H9 (cell line): ENCODE measurements at regions not wholly inside any gene's neighbourhood (a gene's known extent, or its start where the extent isn't known, plus 50 kb on each side); places are given as distances from the start of the nearest gene placed in this dataset.

Experiments
- DNase-seq: peaks from one replicate; pipeline ENCODE4 v3.0.0-alpha.2; 2017
- H2AFZ ChIP-seq: one replicate; pipeline ENCODE4 v1.6.1; 2013; ENCODE audit warnings: mild to moderate bottlenecking, low read length, control low read depth, moderate library complexity
- H2AK5ac ChIP-seq: 2 replicates; pipeline ENCODE4 v1.6.1; 2013; ENCODE audit warnings: low read length, control low read depth, mixed read lengths; ENCODE audit not compliant: insufficient read length
- H2BK120ac ChIP-seq: one replicate; pipeline ENCODE4 v1.6.1; 2013; ENCODE audit warnings: low read depth, mild to moderate bottlenecking, low read length, control low read depth, inconsistent platforms; ENCODE audit not compliant: poor library complexity, severe bottlenecking
- H2BK12ac ChIP-seq: 2 replicates; pipeline ENCODE4 v1.6.1; 2013; ENCODE audit warnings: low read length, control low read depth, mixed read lengths, low read depth; ENCODE audit not compliant: insufficient read length
- H2BK15ac ChIP-seq: 2 replicates; pipeline ENCODE4 v1.6.1; 2013; ENCODE audit warnings: low read depth, low read length, control low read depth
- H2BK20ac ChIP-seq: one replicate; pipeline ENCODE4 v1.6.1; 2013; ENCODE audit warnings: low read depth, mild to moderate bottlenecking, low read length, control low read depth, inconsistent platforms; ENCODE audit not compliant: poor library complexity, severe bottlenecking
- H2BK5ac ChIP-seq: 2 replicates; pipeline ENCODE4 v1.6.1; 2013; ENCODE audit warnings: low read length, control low read depth, mixed read lengths; ENCODE audit not compliant: insufficient read length
- H3K14ac ChIP-seq: 2 replicates; pipeline ENCODE4 v1.6.1; 2013; ENCODE audit warnings: low read length, control low read depth; ENCODE audit not compliant: insufficient read depth
- H3K18ac ChIP-seq: 2 replicates; pipeline ENCODE4 v1.6.1; 2013; ENCODE audit warnings: low read depth, mild to moderate bottlenecking, mixed read lengths, low read length, control low read depth; ENCODE audit not compliant: insufficient read length
- H3K23ac ChIP-seq: 2 replicates; pipeline ENCODE4 v1.6.1; 2013; ENCODE audit warnings: low read length, control low read depth, mixed read lengths, low read depth; ENCODE audit not compliant: insufficient read length
- H3K23me2 ChIP-seq: 2 replicates; pipeline ENCODE4 v1.6.1; 2013; ENCODE audit warnings: low read depth, mild to moderate bottlenecking, mixed read lengths, low read length, control low read depth; ENCODE audit not compliant: insufficient read length, poor library complexity, severe bottlenecking
- H3K27ac ChIP-seq: 2 replicates; pipeline ENCODE4 v1.5.1; 2013; ENCODE audit warnings: low read length, control low read depth, mixed read lengths, low read depth; ENCODE audit not compliant: insufficient read length
- H3K27me3 ChIP-seq: 2 replicates; pipeline ENCODE4 v1.6.1; 2013; ENCODE audit warnings: low read length, control low read depth, inconsistent platforms; ENCODE audit not compliant: insufficient read depth
- H3K4ac ChIP-seq: 2 replicates; pipeline ENCODE4 v1.6.1; 2013; ENCODE audit warnings: low read depth, mild to moderate bottlenecking, control low read depth, inconsistent platforms, low read length, moderate library complexity
- H3K4me1 ChIP-seq: 2 replicates; pipeline ENCODE4 v1.6.1; 2013; ENCODE audit warnings: low read length, control low read depth, inconsistent platforms; ENCODE audit not compliant: insufficient read depth
- H3K4me2 ChIP-seq: 2 replicates; pipeline ENCODE4 v1.6.1; 2013; ENCODE audit warnings: low read length, control low read depth, mixed read lengths; ENCODE audit not compliant: insufficient read length, insufficient read depth
- H3K56ac ChIP-seq: 2 replicates; pipeline ENCODE4 v1.6.1; 2013; ENCODE audit warnings: low read depth, mild to moderate bottlenecking, mixed read lengths, low read length, control low read depth; ENCODE audit not compliant: insufficient read length
- H3K79me1 ChIP-seq: 2 replicates; pipeline ENCODE4 v1.6.1; 2013; ENCODE audit warnings: low read depth, mild to moderate bottlenecking, moderate library complexity, low read length, control low read depth, inconsistent platforms; ENCODE audit not compliant: insufficient read depth, poor library complexity, severe bottlenecking
- H3K79me2 ChIP-seq: 2 replicates; pipeline ENCODE4 v1.6.1; 2013; ENCODE audit warnings: low read length, control low read depth, inconsistent platforms; ENCODE audit not compliant: insufficient read depth
- H3K9ac ChIP-seq: 2 replicates; pipeline ENCODE4 v1.6.1; 2013; ENCODE audit warnings: low read length, control low read depth, mixed read lengths; ENCODE audit not compliant: insufficient read length; ENCODE audit errors: extremely low read depth
- H3K9me3 ChIP-seq: one replicate; pipeline ENCODE4 v1.6.1; 2013; ENCODE audit warnings: low read depth, low read length, inconsistent platforms; ENCODE audit not compliant: control insufficient read depth
- H3T11ph ChIP-seq: one replicate; pipeline ENCODE4 v1.6.1; 2013; ENCODE audit warnings: mild to moderate bottlenecking, low read length, control low read depth, inconsistent platforms
- H4K20me1 ChIP-seq: one replicate; pipeline ENCODE4 v1.6.1; 2013; ENCODE audit not compliant: control insufficient read depth, insufficient read length, insufficient read depth
- H4K5ac ChIP-seq: 2 replicates; pipeline ENCODE4 v1.6.1; 2013; ENCODE audit warnings: low read depth, mild to moderate bottlenecking, mixed read lengths, low read length, control low read depth; ENCODE audit not compliant: insufficient read length
- H4K8ac ChIP-seq: replicated peaks from 2 replicates; pipeline ENCODE4 v1.6.1; 2013; ENCODE audit warnings: low read length, control low read depth, mixed read lengths, low read depth; ENCODE audit not compliant: insufficient read length
- H4K91ac ChIP-seq: 2 replicates; pipeline ENCODE4 v1.6.1; 2013; ENCODE audit warnings: low read depth, mild to moderate bottlenecking, moderate library complexity, mixed read lengths, low read length, control low read depth; ENCODE audit not compliant: insufficient read length
- H3K27ac Mint-ChIP-seq, 3 experiments: 2 replicates in 2 of 3; 3 replicates in 1 of 3; pipeline ENCODE4 v1.8.0; 2020 to 2021; ENCODE audit warnings: mixed read lengths in 3 of 3, mild to moderate bottlenecking in 1 of 3, moderate library complexity in 1 of 3
- H3K27me3 Mint-ChIP-seq: 2 replicates; pipeline ENCODE4 v1.8.0; 2021; ENCODE audit warnings: low read depth, mild to moderate bottlenecking, moderate library complexity, mixed read lengths
- H3K36me3 Mint-ChIP-seq, 3 experiments: 2 replicates in 2 of 3; 3 replicates in 1 of 3; pipeline ENCODE4 v1.8.0; 2020 to 2021; ENCODE audit warnings: low read depth in 3 of 3, mixed read lengths in 3 of 3; ENCODE audit not compliant: insufficient read depth in 1 of 3
- H3K4me1 Mint-ChIP-seq, 2 experiments: 2 replicates each; pipeline ENCODE4 v1.8.0; 2020; ENCODE audit warnings: mixed read lengths in 2 of 2
- H3K4me3 Mint-ChIP-seq, 2 experiments: 2 replicates in 1 of 2; 3 replicates in 1 of 2; pipeline ENCODE4 v1.8.0; 2020 to 2021; ENCODE audit warnings: mild to moderate bottlenecking in 2 of 2, mixed read lengths in 2 of 2, moderate library complexity in 1 of 2
- H3K9me3 Mint-ChIP-seq, 2 experiments: 2 replicates in 1 of 2; 3 replicates in 1 of 2; pipeline ENCODE4 v1.8.0; 2020; ENCODE audit warnings: mild to moderate bottlenecking in 2 of 2, mixed read lengths in 2 of 2, moderate library complexity in 1 of 2
- CTCF ChIP-seq: fragments of 200-600 bp; sonication (generic); conservative IDR thresholded peaks from 3 replicates; pipeline ENCODE4 v1.8.0; 2021; ENCODE audit warnings: antibody characterized with exemption, mild to moderate bottlenecking

GRCh38 chr6:51322505-51322904 lies 503.8 kb downstream of the TFAP2B start:
- peaks cover 2 to 14% (median 13%) of the 10 kb centered on the region in 3 experiments for H3K36me3 Mint-ChIP-seq
- H2BK120ac ChIP-seq = no peak overlapping the region
- no peaks in the 10 kb centered on the region; the same call in 1 of the 2 replicates for H3K4me1 ChIP-seq
- H3K18ac ChIP-seq = no peak overlapping the region
- no peak overlapping the region for H2BK5ac ChIP-seq
- H3K27me3 ChIP-seq = no peaks in the 10 kb centered on the region
- no peak overlapping the region for H2BK15ac ChIP-seq
- H4K8ac ChIP-seq = no peak overlapping the region
- H3K9me3 Mint-ChIP-seq = peaks cover 8 to 16% of the 10 kb centered on the region in 2 experiments; a peak in 4 of 5 replicates
- H3T11ph ChIP-seq = no peak overlapping the region
- H3K4me1 Mint-ChIP-seq = peaks cover 5 to 6% of the 10 kb centered on the region in 2 experiments; a peak in 3 of 4 replicates
- H3K27me3 Mint-ChIP-seq = no peaks in the 10 kb centered on the region
- H3K4me2 ChIP-seq = no peak overlapping the region
- H3K4me3 Mint-ChIP-seq = no peak overlapping the region
- H3K4ac ChIP-seq = no peak overlapping the region
- H3K23ac ChIP-seq = no peak overlapping the region
- H3K79me2 ChIP-seq = no peaks in the 10 kb centered on the region
- no peak overlapping the region for H2BK20ac ChIP-seq
- no peak overlapping the region for H3K27ac ChIP-seq
- DNase-seq = no peak
- no peaks in the 10 kb centered on the region for H3K23me2 ChIP-seq
- H4K20me1 ChIP-seq = no peaks in the 10 kb centered on the region
- no peaks in the 10 kb centered on the region for H3K79me1 ChIP-seq
- no peak overlapping the region for H4K5ac ChIP-seq
- no peaks in the 10 kb centered on the region for H3K9me3 ChIP-seq
- no peak overlapping the region for H3K9ac ChIP-seq
- no peak overlapping the region for H3K14ac ChIP-seq
- H3K56ac ChIP-seq = no peak overlapping the region
- no peak overlapping the region for H3K27ac Mint-ChIP-seq
- no peak overlapping the region for H2AK5ac ChIP-seq
- no peak overlapping the region for H4K91ac ChIP-seq
- no peak overlapping the region for H2BK12ac ChIP-seq
- no peak overlapping the region for H2AFZ ChIP-seq
- TF ChIP-seq CTCF = no peak
